PFSK-1 (cell line): ENCODE measurements at regions not wholly inside any gene's neighbourhood (a gene's known extent, or its start where the extent isn't known, plus 50 kb on each side); places are given as distances from the start of the nearest gene placed in this dataset.

Experiments used
- FOXP2 ChIP-seq: optimal IDR thresholded peaks from 2 replicates; pipeline ENCODE3; 2011; ENCODE audit warnings: borderline replicate concordance, control low read depth, inconsistent platforms; ENCODE audit not compliant: insufficient read depth; ENCODE audit errors: extremely low read length, extremely low read depth
- POLR2AphosphoS5 ChIP-seq: IDR thresholded peaks from 2 replicates; pipeline ENCODE4 v1.6.1; 2012; ENCODE audit warnings: low read depth, mild to moderate bottlenecking, control low read depth, low read length, moderate library complexity
- SIN3A ChIP-seq: IDR thresholded peaks from 2 replicates; pipeline ENCODE4 v1.6.1; 2012; ENCODE audit warnings: mild to moderate bottlenecking, low read length, moderate library complexity, borderline replicate concordance; ENCODE audit not compliant: insufficient read depth
- TAF1 ChIP-seq: IDR thresholded peaks from 2 replicates; pipeline ENCODE4 v1.6.1; 2012; ENCODE audit warnings: low read length, control low read depth, borderline replicate concordance; ENCODE audit not compliant: insufficient read depth
- TF ChIP-seq, protein P1 (sequence below), 2 experiments: IDR thresholded peaks; 2 replicates each; pipeline versions ENCODE4 v1.6.1 to v1.8.0; 2011 to 2012; ENCODE audit warnings: low read depth in 2 of 2, low read length in 2 of 2, control low read depth in 1 of 2, inconsistent platforms in 1 of 2, mild to moderate bottlenecking in 1 of 2, moderate library complexity in 1 of 2; ENCODE audit not compliant: insufficient read depth in 1 of 2

DNA sequence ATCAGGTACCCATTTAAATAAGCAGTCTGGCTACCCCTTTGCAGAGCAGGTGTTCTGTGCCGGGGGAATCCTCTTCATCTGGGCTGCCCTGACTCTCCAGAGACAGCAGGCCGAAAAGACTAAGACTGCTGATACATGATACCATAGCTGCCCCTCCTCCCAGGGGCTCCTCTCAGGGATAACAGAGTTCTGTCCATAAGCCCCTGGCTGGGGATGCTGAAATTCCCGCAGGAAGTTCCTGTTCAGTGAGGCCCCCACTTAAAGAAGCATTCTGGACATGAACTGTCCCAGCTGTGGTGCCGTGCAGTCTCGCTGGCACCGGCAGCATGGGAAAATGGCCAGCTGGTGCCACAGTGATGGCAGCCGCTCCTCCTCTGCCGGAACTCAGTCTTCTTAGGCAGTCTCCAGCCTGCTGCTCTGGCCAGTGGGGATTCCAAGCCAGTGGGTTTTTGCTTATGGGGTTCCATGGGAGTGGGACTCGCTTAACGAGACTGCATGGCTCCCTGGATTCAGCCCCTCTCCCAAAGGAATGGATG is 1026.2 kb downstream of the NAALADL2 start:
- TF ChIP-seq FOXP2 (no peak), TAF1 (no peak), SIN3A (no peak), POLR2AphosphoS5 (no peak)
- TF ChIP-seq, protein P1, sequence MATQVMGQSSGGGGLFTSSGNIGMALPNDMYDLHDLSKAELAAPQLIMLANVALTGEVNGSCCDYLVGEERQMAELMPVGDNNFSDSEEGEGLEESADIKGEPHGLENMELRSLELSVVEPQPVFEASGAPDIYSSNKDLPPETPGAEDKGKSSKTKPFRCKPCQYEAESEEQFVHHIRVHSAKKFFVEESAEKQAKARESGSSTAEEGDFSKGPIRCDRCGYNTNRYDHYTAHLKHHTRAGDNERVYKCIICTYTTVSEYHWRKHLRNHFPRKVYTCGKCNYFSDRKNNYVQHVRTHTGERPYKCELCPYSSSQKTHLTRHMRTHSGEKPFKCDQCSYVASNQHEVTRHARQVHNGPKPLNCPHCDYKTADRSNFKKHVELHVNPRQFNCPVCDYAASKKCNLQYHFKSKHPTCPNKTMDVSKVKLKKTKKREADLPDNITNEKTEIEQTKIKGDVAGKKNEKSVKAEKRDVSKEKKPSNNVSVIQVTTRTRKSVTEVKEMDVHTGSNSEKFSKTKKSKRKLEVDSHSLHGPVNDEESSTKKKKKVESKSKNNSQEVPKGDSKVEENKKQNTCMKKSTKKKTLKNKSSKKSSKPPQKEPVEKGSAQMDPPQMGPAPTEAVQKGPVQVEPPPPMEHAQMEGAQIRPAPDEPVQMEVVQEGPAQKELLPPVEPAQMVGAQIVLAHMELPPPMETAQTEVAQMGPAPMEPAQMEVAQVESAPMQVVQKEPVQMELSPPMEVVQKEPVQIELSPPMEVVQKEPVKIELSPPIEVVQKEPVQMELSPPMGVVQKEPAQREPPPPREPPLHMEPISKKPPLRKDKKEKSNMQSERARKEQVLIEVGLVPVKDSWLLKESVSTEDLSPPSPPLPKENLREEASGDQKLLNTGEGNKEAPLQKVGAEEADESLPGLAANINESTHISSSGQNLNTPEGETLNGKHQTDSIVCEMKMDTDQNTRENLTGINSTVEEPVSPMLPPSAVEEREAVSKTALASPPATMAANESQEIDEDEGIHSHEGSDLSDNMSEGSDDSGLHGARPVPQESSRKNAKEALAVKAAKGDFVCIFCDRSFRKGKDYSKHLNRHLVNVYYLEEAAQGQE (IDR thresholded peaks at IDR 0.05; ENCODE audit: insufficient read depth in 1 of 2, low read depth in 2 of 2, low read length in 2 of 2) = no peak

DNA sequence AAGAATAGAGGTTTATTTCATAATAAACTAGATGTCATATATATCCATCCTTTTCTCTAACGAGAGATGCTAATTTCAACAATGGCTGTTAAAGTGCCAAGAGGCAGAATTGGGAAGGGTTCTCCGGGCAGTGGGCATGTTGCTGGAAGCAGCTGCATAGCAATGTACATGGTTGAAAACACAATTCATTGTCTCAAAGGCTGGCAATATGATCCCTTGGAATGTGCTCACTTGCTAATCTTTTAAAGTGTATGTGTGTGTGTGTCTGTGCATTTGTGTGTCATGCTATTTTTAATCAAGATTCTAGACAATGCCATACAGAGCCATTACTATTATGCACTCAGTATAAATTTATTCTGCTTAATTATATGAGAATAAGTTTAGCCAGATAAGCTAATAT is 1020.3 kb downstream of the NAALADL2 start:
- TF ChIP-seq TAF1 (no peak), POLR2AphosphoS5 (no peak), FOXP2 (no peak)
- TF ChIP-seq, protein P1 (IDR thresholded peaks at IDR 0.05; ENCODE audit: insufficient read depth in 1 of 2, low read depth in 2 of 2, low read length in 2 of 2) = no peak

DNA sequence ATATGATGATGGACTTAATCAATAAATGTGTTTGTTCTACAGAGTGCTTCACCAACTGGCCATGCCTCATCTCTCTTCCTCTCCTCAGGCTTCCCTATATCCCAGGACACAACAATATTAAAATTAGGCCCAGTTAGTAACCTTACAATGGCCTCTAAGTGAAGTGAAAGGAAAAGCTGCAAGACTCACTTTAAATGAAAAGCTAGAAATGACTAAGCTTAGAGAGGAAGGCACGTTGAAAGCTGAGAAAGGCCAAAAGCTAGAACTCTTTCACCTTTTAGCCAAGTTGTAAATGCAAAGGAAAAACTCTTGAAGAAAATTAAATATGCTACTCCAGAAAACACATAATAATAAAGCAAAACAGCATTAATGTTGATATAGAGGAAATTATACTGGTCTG is 1010.3 kb downstream of the NAALADL2 start:
- TF ChIP-seq, protein P1 (IDR thresholded peaks at IDR 0.05; ENCODE audit: insufficient read depth in 1 of 2, low read depth in 2 of 2, low read length in 2 of 2) = no peak
- TF ChIP-seq FOXP2 (no peak), POLR2AphosphoS5 (no peak), SIN3A (no peak), TAF1 (no peak)

DNA sequence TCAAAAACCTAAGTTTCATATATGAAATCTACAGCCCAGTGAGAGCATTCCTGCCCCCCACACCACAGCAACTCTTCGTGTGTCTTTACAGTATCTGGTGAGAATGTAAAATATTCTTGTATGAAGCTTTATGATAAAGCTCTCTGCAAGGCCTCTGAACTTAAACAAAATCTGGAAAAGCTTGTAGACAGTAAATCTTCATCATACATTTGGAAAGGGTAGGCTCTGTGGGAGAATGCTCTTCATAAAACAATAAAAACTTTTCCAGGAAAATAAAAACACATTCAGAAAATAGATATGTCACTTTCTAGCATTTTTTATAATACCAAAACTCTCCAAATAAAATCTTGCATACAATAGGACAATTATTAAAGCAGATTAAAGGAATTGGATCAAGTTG is 1009.5 kb downstream of the NAALADL2 start:
- TF ChIP-seq FOXP2 = no peak
- no peak for TF ChIP-seq TAF1
- TF ChIP-seq, protein P1 (IDR thresholded peaks at IDR 0.05; ENCODE audit: insufficient read depth in 1 of 2, low read depth in 2 of 2, low read length in 2 of 2) = no peak
- TF ChIP-seq SIN3A = no peak
- no peak for TF ChIP-seq POLR2AphosphoS5

DNA sequence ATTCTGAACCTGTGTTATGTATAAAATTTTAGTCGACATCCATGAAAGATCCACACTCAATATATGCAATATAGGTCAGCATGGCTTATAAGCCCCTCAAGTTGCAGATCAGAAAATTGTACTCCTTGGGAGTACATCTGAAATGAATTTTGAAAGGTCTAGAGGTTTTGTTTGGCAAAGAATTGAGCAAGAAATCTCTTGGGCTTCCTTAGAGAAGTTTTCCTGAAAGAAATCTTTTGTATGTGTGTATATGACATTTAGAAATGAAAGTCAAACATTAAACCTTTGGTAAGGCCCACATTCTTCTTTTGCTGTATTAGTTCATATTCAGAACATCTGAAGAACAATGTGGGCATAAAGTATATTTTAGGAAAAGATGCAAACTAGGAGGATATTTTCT is 1006.6 kb downstream of the NAALADL2 start:
- TF ChIP-seq SIN3A = no peak
- no peak for TF ChIP-seq FOXP2
- TF ChIP-seq, protein P1 (IDR thresholded peaks at IDR 0.05; ENCODE audit: insufficient read depth in 1 of 2, low read depth in 2 of 2, low read length in 2 of 2) = no peak
- no peak for TF ChIP-seq TAF1
- TF ChIP-seq POLR2AphosphoS5 = no peak
